NOMO-1 treated with dmso at 0.1 percent for 144 hours (cell line): ENCODE measurements at regions not wholly inside any gene's neighbourhood (a gene's known extent, or its start where the extent isn't known, plus 50 kb on each side); places are given as distances from the start of the nearest gene placed in this dataset.
"Not testable (repeated sequence)": the region's sequence is repeated elsewhere in the genome, so short reads cannot be mapped to it uniquely, and the experiment has no call there.

Experiments used
- DNase-seq: peaks from one replicate; lab custom pipeline; 2025; ENCODE audit not compliant: unreplicated experiment; lab: John Stamatoyannopoulos, UW

DNA sequence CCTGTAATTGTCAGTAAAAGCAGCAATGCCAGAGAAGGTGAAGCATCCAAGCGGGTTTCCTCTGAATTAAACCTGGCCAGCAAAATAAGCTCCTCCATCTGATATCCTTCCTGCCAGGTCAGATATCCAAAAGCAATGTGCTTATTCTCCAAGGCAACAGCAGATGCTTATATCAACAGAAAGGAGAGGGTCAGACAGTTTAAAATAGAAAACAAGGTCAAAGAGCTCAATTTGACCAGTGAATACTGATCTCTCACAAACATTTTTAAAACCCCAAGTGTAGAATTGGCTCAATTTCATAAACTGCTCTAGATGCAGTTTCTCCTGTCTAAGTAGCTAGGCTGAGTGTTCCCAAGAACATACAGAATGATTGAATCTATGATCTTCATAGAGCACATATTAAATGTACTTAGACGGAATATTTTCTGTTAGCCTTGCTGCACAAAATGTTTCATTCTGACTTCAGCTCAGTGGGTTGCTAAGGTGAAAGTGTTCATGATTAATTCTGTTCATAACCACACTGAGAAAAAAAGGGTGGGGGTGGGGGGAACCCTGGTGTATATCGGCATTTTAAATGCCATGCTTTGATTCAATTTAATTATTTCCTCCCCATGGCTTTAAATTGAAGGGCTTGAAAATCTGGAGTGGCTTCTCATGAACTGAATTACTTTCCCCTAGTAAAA, 174.2 kb upstream of the ARHGAP20 start:
- no peak for DNase-seq

DNA sequence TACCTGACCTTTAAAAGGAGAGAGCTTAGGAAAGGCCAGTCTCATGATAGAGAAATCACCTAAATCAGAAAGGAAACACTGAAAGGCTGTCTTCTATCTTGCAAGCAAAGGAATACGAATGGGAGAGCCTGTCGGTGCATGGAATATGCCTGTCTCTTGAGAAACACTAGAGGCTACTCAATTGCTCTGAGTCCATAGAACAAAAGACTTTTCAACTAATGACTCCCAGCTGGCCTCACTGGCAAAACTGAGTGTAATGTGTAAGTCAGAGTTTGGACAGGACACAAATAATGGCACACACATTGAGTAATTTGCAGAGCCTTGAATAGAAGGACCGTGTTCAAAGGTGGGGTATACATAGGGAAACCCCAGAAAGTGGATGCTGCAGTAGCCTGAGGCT, 171.0 kb upstream of the ARHGAP20 start:
- no peak for DNase-seq

DNA sequence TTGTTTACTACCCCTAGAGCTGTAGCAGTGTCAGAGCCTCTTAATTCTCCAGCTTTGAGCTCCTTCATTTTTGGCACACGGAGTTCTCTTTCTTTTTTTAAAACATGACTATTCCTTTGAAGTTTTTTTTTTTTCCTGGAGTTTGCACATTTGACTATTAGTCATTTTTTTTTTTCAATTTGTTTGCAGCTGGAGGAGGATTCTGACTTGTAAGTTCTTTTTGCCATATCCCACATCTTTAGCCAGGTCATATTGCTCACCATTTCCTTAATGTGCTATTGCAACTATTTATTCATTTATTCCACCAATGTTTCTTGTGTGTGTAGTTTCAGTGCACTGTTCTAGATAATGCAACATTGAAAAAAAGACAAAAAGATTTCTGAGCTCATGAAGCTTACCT, 166.3 kb upstream of the ARHGAP20 start:
- no peak for DNase-seq

DNA sequence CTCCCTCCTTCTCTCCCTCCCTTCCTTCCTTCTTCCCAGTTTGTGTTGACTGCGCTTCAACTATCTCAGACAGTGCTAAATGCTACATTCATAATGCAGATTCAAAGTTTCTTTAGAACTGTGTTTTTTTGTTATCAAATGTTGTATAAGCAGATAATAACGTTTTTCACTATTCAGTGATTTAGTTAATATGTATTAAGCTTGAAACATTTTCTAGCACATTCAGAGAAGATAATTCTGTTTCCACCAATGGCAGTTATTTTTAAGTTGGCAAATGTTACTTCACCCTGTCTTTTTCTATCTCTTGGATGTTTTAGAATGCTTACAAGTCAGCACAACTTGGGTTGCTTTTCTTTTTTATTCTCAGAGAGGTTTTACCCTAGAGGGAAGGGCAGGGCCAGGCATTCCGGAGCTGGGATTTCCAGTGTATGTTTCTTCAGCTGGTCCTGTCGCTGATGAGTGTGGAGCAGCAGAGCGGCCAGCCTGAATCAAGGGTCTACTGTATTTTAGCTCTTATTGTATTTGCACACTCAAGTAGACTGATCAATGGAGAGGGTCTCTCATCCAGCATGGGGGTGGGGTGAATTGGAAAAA, 162.3 kb upstream of the ARHGAP20 start:
- no peak for DNase-seq

DNA sequence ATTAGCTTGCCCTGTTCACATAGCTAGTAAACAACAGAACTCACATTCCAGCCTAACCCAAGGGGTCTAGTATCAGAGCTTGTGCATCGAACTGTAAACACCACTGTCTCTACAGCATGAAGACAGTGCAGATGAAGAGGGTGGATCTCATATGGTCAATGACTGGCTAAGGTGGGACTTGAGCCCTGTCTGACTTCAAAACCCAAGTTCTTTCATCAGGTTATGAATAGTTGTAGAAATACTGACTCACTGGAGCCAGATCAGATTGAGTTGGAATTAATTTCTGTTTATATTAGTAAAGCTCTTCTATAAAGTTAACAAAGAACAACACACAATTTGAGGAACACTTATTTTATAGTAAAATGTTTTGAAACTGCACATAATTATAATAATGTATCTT, 161.7 kb upstream of the ARHGAP20 start:
- DNase-seq: no peak

DNA sequence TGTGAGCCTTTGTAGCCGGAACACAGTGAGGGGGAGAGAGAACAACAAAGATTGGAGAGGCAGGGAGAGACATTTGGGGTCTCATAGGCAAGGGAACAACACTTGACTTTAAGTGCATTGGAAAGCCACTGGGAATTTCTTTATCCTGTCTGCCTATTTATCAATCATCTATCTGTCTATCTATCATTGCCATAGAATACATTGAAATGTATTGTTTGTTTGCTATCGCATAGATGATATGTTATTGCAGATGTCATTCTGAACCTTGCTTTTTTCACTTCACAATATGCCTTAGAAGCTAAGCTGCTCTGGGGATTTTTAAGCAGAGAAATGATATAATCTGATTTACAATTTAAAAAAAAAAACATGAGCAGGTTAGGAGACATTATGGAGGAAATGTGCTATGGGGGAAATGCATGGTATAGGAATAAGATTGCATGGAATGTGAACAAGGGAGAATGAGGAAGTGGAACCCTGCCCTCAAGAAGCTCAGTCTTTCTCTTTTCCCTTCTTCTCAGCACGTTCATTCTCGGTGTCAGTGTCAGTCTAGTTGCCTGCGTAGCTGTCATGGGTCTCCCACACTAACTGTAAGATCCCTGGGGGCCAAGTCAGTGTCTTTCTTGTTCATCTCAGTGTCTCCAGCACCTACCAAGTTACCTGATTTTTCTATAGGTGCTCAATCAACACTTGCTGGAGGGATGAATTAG, 158.7 kb upstream of the ARHGAP20 start:
- no peak for DNase-seq

DNA sequence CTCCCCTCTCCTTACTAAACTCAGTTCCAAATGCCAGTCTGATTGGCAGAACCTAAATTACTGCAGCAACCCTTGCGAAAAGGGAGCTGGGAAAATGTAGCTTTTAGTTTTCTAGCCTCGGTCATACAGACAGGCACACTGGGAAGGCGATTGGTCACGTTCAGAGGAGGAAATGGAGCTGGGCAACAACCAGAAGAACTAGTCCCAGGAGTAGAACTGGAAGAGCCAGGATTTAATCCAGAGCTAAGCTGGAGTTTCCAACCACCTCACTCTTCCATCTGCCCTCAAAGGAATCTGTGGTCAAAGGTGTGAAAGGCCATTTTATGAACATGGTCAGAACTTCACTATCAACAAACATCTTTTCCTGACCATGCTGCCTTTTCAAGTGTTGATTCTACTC, 155.7 kb upstream of the ARHGAP20 start:
- DNase-seq: no peak

DNA sequence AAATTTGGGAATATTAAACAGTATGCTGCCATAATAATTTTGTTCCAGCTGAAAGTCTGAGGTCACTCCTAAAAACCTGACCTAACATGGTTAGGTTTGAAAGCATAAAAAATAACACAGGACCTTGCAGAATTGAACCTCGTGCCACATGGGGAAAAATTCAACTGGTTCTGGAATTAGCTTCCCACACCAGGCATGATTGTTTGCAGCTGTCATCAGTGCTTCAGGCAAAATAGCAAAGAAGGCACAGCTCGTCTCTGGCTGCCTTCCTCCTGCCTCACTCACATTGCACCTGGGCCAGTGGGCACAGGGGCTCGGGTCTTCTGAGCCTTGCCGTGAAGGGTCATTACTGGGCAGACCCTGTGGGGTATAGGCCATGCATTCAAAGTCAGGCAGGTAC, 153.8 kb upstream of the ARHGAP20 start:
- DNase-seq: no peak

DNA sequence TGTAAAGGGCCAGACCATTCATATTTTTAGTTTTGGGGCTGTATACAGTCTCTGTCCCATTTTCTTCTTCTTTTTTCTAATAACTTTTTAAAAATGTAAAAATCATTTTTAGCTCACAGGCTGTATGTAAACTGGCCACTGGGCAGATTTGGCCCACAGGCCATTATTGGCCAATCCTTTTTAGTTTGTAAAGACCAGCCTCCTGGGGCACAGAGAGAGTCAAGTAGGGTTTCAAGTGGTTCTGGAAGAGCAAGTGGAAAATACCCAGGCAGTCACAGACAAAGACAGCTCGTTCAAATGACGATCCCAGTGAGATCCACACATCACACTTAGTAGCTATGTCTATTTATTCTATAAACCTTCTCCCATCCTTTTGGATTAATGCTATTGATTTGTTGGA, 150.2 kb upstream of the ARHGAP20 start:
- no peak for DNase-seq

DNA sequence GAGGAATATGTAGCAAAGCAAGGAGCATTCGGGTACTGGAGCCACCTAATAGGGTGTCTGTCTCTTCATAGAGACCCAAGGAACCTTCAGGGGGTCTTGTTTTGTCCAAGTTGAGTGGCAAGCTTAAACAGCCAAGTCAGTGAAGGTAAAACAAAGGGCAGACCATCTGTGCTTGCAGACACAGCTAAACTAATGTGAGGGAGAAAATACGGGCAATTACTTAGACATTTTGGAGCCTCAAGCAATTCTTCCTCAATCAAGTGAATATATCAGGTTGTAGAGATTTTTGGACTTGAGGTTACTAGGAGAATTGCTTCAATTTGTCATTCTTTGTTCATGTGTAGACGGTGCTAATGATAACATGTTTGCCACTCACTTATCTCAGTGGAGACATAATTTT, 148.2 kb upstream of the ARHGAP20 start:
- no peak for DNase-seq

DNA sequence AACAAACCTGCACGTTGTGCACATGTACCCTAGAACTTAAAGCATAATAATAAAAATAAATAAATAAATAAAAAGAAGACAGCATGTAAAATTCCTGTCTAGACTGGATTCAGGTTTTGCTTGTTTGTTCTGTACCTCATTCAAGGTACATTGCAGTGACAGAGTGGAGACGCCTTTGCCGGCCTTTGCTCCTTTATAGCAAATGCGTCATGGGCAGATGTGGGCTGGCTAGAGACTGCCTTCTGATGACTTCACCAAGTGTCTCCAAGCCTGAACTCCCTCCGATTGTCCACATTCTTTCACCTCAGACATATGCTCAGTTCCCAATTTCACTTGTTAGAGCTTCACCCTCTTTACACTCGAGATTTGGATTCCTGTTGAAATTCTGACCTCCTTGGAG, 147.8 kb upstream of the ARHGAP20 start:
- no peak for DNase-seq

DNA sequence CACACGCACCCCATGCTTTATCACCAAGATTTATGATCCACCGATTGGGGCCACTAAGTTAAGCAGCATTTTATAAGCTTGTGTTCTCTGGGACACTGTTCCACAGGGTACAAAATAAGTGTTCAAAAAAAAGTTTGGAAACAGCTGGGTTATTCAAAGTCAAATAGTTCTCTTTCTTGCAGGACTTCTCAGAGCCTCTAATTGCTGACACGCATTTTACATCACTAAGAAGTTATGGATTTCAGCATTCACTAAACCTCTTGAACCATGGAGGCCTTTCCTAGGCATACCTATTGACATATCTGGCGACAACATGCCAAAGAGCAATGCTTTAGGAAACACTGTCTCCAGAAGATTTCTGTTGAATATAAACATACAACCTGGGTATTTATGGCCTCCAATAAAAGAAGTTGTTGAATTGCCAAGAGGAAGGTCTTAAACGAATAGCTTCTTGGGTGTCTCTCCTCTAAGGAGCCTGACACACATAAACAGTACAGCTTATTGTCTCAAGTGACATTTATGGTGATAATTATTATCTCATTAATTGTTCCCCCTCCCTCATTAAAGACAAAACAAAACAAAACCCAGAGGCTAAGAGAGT, 147.1 kb upstream of the ARHGAP20 start:
- DNase-seq: no peak

DNA sequence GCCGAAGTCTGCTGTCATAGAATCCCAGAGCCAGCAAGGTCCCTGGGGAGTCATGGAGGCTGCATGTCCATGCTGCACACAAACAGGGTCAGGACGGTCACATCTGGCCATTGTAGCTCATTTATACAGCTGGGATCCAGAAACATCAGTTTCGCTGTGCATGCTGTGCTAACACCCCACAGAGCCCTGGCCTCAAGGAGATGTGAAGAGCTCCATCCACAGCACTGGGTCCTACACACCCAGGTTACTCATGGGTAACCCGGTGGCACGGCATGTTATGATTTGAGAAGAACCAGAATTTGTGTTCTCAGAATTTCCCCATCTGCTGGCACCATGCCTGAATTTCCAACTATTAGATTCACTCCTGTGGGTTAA, 146.3 kb upstream of the ARHGAP20 start:
- DNase-seq: no peak

DNA sequence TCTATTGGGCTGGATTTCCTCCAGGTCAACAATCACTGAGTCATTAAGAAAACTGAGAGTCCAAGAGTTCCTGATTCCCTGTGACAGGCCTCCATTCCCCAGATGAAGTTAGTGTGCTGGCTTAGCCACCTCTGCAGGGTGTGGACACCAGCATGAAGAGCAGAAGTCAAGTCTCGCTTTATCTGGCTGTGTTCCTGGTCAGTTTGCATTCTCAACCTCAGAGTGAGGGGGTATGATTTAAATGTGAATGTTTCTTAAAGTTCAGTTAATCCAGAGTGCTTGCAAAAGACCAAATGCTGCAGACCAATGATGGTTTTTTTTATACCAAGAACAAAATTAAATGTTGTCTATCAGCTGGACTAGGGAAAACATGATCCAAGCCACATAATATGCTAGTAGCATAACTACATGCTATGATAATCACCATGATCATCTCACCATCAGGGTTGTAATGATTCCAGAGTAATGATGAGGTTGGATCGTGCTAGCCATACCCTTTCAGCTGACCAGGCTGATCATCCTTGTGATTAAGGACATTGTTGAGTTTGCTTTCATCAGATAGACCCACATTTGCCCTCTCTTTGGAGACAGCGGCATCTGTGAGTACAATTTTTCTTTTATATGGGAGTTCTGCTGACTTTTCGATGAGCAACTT, 145.8 kb upstream of the ARHGAP20 start:
- no peak for DNase-seq

DNA sequence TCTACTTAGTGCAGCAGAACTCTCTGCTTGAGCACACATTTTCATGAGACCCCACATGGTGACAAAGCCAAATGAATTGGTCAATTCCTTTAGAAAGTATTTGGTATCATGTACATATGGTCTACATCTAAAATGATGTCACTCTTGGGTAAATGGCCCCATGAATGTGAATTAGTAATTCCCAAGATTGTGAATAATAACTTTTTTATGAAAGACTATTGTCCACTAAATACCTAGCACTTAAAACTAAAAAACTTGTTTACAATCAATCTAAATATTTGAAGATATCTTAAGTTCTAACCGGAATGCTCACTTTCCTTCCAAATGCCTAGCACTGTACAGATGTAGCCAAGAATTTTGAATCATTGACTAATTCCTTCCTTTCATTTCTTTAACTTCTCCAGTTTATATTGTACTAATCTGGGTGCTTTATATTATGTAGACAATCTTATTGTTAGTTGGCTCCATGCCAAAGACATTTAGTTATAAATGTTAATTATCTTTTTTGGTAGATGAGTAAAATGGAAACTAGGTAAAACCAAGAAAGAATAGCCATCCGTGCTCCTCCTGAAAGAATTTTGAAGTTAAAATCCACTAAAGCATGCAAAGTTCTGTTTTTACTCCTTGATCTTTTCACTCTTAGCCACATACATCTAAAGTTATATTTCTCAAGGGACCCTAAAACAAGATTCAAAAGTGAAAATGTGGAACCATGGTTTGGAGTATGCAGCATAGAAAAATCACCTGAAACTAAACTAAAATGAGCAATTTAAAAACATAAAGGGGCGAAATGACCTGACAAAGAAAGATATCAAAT, 145.0 kb upstream of the ARHGAP20 start:
- DNase-seq: no peak

DNA sequence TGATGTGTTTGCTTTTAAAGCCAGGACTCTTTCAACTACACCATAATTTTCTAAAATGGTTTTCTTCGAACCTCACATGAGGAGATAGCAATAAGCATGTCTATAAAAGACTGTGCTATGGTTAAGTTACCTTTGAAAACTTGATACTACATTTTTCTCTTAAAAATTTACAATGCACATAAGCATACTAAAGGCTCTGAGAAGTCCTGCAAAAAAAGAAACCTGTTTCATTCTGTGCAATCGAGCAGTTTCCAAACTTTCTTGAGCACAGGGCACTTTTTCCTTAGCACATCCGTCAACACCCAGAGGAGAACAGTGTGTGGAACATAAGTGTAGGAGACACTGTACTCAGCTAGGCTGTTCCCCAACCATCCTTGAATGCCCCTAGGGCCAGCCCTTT, 144.1 kb upstream of the ARHGAP20 start:
- no peak for DNase-seq

DNA sequence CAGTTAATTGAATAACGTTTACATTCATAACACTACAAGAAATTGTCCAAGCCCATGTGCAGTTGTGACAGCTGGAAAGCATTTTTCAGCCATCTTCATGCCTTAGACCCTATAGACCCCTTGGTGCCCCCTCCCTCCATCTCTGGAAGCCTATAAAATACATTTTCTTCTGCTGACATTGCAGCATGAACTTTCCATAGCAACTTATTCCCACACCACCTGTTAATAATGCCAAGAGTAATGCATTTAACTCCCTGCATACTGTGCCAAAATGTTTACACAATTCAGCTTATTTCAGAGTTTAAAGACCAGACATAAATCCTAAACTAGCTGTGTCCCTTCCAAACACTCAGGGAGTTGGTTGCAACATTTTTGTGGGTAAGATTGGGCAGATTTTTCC, 143.0 kb upstream of the ARHGAP20 start:
- no peak for DNase-seq

DNA sequence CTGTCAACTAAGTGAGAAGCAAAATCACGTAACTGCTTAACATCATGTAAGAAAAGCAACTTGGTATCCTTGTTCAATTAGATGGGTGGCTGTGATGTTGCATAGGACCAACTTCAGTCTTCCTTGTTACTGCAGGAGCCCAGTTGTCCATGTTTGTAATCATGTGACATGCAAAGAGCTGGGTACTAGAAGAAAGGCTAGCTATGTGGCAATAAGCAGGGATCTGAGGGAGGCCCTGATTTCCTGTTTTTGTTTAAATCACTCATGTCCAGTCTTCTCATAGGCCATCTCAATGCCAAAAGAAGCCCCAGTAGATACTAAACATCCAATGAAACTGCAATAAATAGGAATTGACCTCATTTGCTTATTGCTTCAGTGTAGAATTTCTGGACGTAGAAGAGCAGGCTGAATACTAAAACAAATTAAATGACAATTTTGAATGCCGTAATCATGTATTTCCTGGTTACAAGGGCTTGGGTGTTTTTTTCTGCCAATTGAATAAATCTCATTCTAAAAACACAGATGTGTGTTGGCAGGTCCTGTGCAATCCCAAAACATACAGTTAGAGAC, 140.8 kb upstream of the ARHGAP20 start:
- DNase-seq: no peak

DNA sequence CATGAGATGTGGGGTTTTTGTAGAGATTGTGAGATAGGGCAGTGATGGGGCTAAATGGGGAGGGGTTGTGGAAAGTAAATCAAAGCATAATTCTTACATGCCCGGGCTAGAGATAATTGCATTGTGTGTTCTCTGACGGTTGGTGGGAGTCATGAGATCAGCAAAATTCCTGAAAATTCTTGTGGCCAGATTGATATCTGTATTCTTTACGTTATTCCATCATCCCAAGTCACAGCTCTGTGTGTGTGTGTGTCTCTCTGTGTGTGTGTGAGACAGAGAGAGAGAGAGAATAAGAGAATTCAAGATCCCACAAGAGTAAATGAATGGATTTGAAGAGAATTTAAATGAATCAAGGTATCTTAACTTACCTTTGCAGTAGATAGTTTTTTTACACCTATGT, 138.6 kb upstream of the ARHGAP20 start:
- DNase-seq: no peak

DNA sequence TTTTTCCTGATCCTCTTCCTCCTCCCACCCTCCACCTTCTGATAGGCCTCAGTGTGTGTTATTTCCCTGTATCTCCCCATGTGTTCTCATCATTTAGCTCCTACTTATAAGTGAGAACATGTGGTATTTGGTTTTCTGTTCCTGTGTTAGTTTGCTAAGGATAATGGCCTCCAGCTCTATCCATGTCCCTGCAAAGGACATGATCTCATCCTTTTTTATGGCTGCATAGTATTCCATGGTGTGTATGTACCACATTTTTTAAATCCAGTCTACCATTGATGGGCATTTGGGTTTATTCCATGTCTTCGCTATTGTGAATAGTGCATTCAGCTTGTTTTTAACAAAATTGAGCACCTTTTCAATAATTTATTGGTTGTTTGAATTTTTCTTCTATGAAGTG, 130.8 kb upstream of the ARHGAP20 start:
- not testable (repeated sequence) for DNase-seq

DNA sequence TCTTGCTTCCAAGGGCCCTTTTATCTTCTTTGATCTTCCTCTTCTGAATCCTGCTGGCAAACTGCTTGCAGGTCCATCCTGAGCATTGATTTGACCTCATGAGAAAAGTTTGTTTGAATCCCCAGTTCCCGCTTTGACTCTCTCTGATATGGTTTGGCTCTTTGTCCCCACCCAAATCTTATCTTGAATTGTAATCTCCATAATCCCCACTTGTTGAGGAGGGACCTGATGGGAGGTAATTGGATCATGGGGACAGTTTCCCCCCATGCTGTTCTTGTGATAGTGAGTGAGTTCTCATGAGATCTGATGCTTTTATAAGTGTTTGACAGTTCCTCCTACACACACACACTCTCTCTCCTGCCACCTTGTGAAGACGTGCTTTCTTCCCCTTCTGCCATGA, 126.6 kb upstream of the ARHGAP20 start:
- no peak for DNase-seq
